ENCODE measurements at regions not wholly inside any gene's neighbourhood (a gene's known extent, or its start where the extent isn't known, plus 50 kb on each side); places are given as distances from the start of the nearest gene placed in this dataset.
"Not testable (repeated sequence)": the region's sequence is repeated elsewhere in the genome, so short reads cannot be mapped to it uniquely, and the experiment has no call there.

DNA sequence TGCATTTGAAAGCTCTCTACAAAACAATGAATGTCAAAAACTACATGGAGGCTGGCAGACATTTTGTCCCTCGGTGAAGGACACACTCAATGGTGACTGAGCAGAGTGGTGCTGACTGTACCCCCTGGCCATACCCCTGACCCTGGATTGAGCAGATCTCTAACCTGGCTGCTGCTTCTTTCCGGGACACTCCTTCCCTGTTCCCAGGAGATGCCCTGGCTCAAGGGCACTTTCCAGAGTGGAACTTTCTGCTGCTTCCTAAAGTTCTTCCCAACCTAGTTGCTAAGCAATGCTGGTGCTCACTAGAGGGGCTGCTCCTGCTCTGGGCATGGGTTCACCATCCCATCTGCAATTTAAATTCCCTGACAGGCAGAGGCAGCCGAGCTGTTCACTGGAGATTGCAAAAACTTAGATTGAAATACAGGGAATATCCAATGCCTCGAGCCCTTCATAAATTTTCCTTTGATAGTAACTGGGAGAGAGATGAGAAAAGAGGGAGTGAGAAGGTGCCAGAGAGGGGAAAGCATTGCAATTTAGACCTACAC, 384.3 kb upstream of the PODXL start:
- Histone ChIP-seq H3F3A (ENCODE audit: control insufficient read depth, insufficient read depth) (no peaks in the 10 kb centered on the region), H3K27me3 (ENCODE audit: control insufficient read depth, low read length) (peaks cover 6% of the 10 kb centered on the region; the same call in 1 of the 2 replicates), H3K4me3 (ENCODE audit: low read length) (no peak overlapping the region), H3K36me3 (ENCODE audit: control insufficient read depth, low read length) (no peaks in the 10 kb centered on the region), H3K4me2 (ENCODE audit: low read length) (no peak overlapping the region), H3K4me1 (ENCODE audit: control insufficient read depth, low read length) (no peaks in the 10 kb centered on the region), H4K20me1 (ENCODE audit: control insufficient read depth, insufficient read depth, low read depth, low read length) (no peaks in the 10 kb centered on the region), H3K9me2 (replicated peaks; ENCODE audit: control insufficient read depth, low read length) (no peaks in the 10 kb centered on the region), H3K79me2 (ENCODE audit: control insufficient read depth, low read length) (no peaks in the 10 kb centered on the region), H3K27ac (ENCODE audit: low read depth, low read length) (no peak overlapping the region), H3K9me3 (ENCODE audit: control insufficient read depth, insufficient read depth, low read length) (no peaks in the 10 kb centered on the region)
- TF ChIP-seq CTCF (IDR thresholded peaks at IDR 0.05; ENCODE audit: low read depth, low read length, poor library complexity, severe bottlenecking), result no peak
- TF ChIP-seq EZH2phosphoT487 (IDR thresholded peaks at IDR 0.05; ENCODE audit: borderline replicate concordance, low read length), result no peak

DNA sequence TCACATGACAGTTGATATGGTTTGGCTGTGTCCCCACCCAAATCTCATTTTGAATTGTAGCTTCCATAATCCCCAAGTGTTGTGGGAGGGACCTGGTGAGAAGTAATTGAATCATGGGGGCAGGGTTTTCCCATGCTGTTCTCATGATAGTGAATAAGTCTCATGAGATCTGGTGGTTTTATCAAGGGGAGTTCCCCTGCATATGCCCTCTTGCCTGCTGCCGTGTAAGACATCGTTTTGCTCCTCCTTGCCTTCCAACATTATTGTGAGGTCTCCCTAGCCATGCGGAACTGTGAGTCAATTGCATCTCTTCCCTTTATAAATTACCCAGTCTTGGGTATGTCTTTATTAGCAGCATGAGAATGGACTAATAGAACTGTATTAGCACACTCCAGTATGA, 382.4 kb upstream of the PODXL start:
- not testable (repeated sequence) for H3K27me3 ChIP-seq (ENCODE audit: control insufficient read depth, low read length); H3K4me2 ChIP-seq (ENCODE audit: low read length); H3K4me1 ChIP-seq (ENCODE audit: control insufficient read depth, low read length); H3K9me3 ChIP-seq (ENCODE audit: control insufficient read depth, insufficient read depth, low read length); H3K27ac ChIP-seq (ENCODE audit: low read depth, low read length); H3K4me3 ChIP-seq (ENCODE audit: low read length); H3K79me2 ChIP-seq (ENCODE audit: control insufficient read depth, low read length); H4K20me1 ChIP-seq (ENCODE audit: control insufficient read depth, insufficient read depth, low read depth, low read length); H3K36me3 ChIP-seq (ENCODE audit: control insufficient read depth, low read length); H3K9me2 ChIP-seq (replicated peaks; ENCODE audit: control insufficient read depth, low read length); H3F3A ChIP-seq (ENCODE audit: control insufficient read depth, insufficient read depth)

DNA sequence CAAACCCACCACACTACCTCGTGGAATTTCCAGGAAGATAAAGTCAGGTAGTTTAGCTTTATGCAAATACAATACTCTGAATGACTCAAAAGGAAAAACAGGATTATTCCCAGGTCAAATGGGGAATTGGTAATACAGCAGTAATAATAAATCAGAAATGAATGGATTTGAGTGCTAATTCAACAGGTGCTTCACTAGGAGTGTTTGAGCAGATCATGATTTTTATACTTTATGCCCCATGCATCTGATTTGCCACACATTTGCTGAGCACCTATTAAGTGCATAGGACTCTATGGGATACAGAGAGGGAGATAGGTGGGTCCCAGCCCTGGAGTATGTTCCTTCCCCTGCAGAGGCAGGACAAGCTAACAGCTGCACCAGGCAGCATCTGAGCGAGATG, 381.4 kb upstream of the PODXL start:
- no peak for TF ChIP-seq CTCF (IDR thresholded peaks at IDR 0.05; ENCODE audit: low read depth, low read length, poor library complexity, severe bottlenecking)
- no peaks in the 10 kb centered on the region for H3K36me3 ChIP-seq (ENCODE audit: control insufficient read depth, low read length)
- H3K79me2 ChIP-seq (ENCODE audit: control insufficient read depth, low read length), result no peaks in the 10 kb centered on the region
- no peaks in the 10 kb centered on the region for H3F3A ChIP-seq (ENCODE audit: control insufficient read depth, insufficient read depth)
- no peaks in the 10 kb centered on the region for H3K9me2 ChIP-seq (replicated peaks; ENCODE audit: control insufficient read depth, low read length)
- H4K20me1 ChIP-seq (ENCODE audit: control insufficient read depth, insufficient read depth, low read depth, low read length), result no peaks in the 10 kb centered on the region
- H3K27ac ChIP-seq (ENCODE audit: low read depth, low read length), result no peak overlapping the region
- no peak overlapping the region for H3K4me3 ChIP-seq (ENCODE audit: low read length)
- H3K4me2 ChIP-seq (ENCODE audit: low read length), result no peak overlapping the region
- no peaks in the 10 kb centered on the region for H3K9me3 ChIP-seq (ENCODE audit: control insufficient read depth, insufficient read depth, low read length)
- no peaks in the 10 kb centered on the region for H3K27me3 ChIP-seq (ENCODE audit: control insufficient read depth, low read length)
- no peaks in the 10 kb centered on the region for H3K4me1 ChIP-seq (ENCODE audit: control insufficient read depth, low read length)

- H3K9me2 ChIP-seq (replicated peaks; ENCODE audit: control insufficient read depth, low read length), result no peaks in the 10 kb centered on the region
- no peaks in the 10 kb centered on the region for H3K79me2 ChIP-seq (ENCODE audit: control insufficient read depth, low read length)
- H3K27ac ChIP-seq (ENCODE audit: low read depth, low read length), result no peak overlapping the region
- no peak overlapping the region for H3K4me2 ChIP-seq (ENCODE audit: low read length)
- TF ChIP-seq EZH2phosphoT487 (IDR thresholded peaks at IDR 0.05; ENCODE audit: borderline replicate concordance, low read length), result no peak
- TF ChIP-seq CTCF (IDR thresholded peaks at IDR 0.05; ENCODE audit: low read depth, low read length, poor library complexity, severe bottlenecking), result no peak
- no peaks in the 10 kb centered on the region for H3K36me3 ChIP-seq (ENCODE audit: control insufficient read depth, low read length)
- no peaks in the 10 kb centered on the region for H4K20me1 ChIP-seq (ENCODE audit: control insufficient read depth, insufficient read depth, low read depth, low read length)
- H3F3A ChIP-seq (ENCODE audit: control insufficient read depth, insufficient read depth), result no peaks in the 10 kb centered on the region
- H3K4me3 ChIP-seq (ENCODE audit: low read length), result no peak overlapping the region
- no peaks in the 10 kb centered on the region for H3K4me1 ChIP-seq (ENCODE audit: control insufficient read depth, low read length)
- H3K27me3 ChIP-seq (ENCODE audit: control insufficient read depth, low read length), result no peaks in the 10 kb centered on the region
- H3K9me3 ChIP-seq (ENCODE audit: control insufficient read depth, insufficient read depth, low read length), result no peaks in the 10 kb centered on the region
Observed at GRCh38 chr7:131935180-131935579, 378.8 kb upstream of the PODXL start.
